WTC11 (cell line): ENCODE measurements at regions not wholly inside any gene's neighbourhood (a gene's known extent, or its start where the extent isn't known, plus 50 kb on each side); places are given as distances from the start of the nearest gene placed in this dataset.

Experiments used
- ATAC-seq: fragments of 200-7000 bp; cut with Tn5 transposase; 2 replicates; pipeline ENCODE4 v1.10.0; 2021; ENCODE audit warnings: mild to moderate bottlenecking, moderate library complexity
- CTCF ChIA-PET: fragments of 300-600 bp; sonication (Branson Sonifier 250); formaldehyde crosslinking; loops from one replicate; lab custom pipeline; 2021; ENCODE audit warnings: antibody characterized with exemption; lab: Charles Lee
- POLR2A ChIA-PET: fragments of 350-600 bp; sonication (Branson Sonifier 250); formaldehyde crosslinking; loops from one replicate; lab custom pipeline; 2021; ENCODE audit warnings: antibody characterized with exemption; lab: Charles Lee
- DNase-seq: peaks from one replicate; pipeline ENCODE4 v3.0.0; 2021; ENCODE audit warnings: low spot score
- H3K27ac Mint-ChIP-seq: 2 replicates; pipeline ENCODE4 v1.8.0; 2021; ENCODE audit warnings: mixed read lengths
- H3K27me3 Mint-ChIP-seq: 2 replicates; pipeline ENCODE4 v1.8.0; 2021; ENCODE audit warnings: low read depth, mild to moderate bottlenecking, moderate library complexity, mixed read lengths
- H3K36me3 Mint-ChIP-seq: 2 replicates; pipeline ENCODE4 v1.8.0; 2021; ENCODE audit warnings: mixed read lengths
- H3K4me1 Mint-ChIP-seq: 2 replicates; pipeline ENCODE4 v1.8.0; 2022; ENCODE audit warnings: mixed read lengths
- H3K4me3 Mint-ChIP-seq: 2 replicates; pipeline ENCODE4 v1.8.0; 2021; ENCODE audit warnings: mild to moderate bottlenecking, moderate library complexity, mixed read lengths
- H3K9me3 Mint-ChIP-seq: 2 replicates; pipeline ENCODE4 v1.8.0; 2021; ENCODE audit warnings: mixed read lengths
- AFF4 ChIP-seq: sonication (generic); formaldehyde crosslinking; IDR thresholded peaks from 2 replicates; pipeline ENCODE4 v1.8.1; 2023; ENCODE audit warnings: mild to moderate bottlenecking, missing genetic modification reagents, borderline replicate concordance
- MLX ChIP-seq: sonication (generic); formaldehyde crosslinking; IDR thresholded peaks from 2 replicates; pipeline ENCODE4 v1.8.1; 2023; ENCODE audit warnings: mild to moderate bottlenecking, missing genetic modification reagents, moderate library complexity
- NFATC4 ChIP-seq: fragments of 250-450 bp; sonication (Bioruptor Pico); IDR thresholded peaks from 2 replicates; pipeline ENCODE4 v1.9.0; 2021; ENCODE audit warnings: mild to moderate bottlenecking
- NR3C1 ChIP-seq: sonication (generic); formaldehyde crosslinking; conservative IDR thresholded peaks from 2 replicates; pipeline ENCODE4 v1.8.1; 2023; ENCODE audit warnings: low read depth, mild to moderate bottlenecking, missing genetic modification reagents
- SMAD4 ChIP-seq: sonication (generic); formaldehyde crosslinking; IDR thresholded peaks from 2 replicates; pipeline ENCODE4 v1.8.0; 2022; ENCODE audit warnings: mild to moderate bottlenecking, missing genetic modification reagents
- TP53 ChIP-seq: sonication (generic); formaldehyde crosslinking; IDR thresholded peaks from 2 replicates; pipeline ENCODE4 v1.8.1; 2023; ENCODE audit warnings: mild to moderate bottlenecking, missing genetic modification reagents
- ZNF232 ChIP-seq: sonication (generic); formaldehyde crosslinking; IDR thresholded peaks from 2 replicates; pipeline ENCODE4 v1.8.0; 2022; ENCODE audit warnings: mild to moderate bottlenecking, missing genetic modification reagents
- TF ChIP-seq, protein P1 (sequence below): fragments of 250-450 bp; sonication (Bioruptor Pico); IDR thresholded peaks from 2 replicates; pipeline ENCODE4 v1.9.0; 2021; ENCODE audit warnings: mild to moderate bottlenecking
- TF ChIP-seq, protein P2 (sequence below): sonication (generic); formaldehyde crosslinking; IDR thresholded peaks from 2 replicates; pipeline ENCODE4 v1.8.1; 2023; ENCODE audit warnings: mild to moderate bottlenecking, moderate library complexity, missing genetic modification reagents
- TF ChIP-seq, protein P3 (sequence below): fragments of 250-450 bp; sonication (Bioruptor Pico); IDR thresholded peaks from 2 replicates; pipeline ENCODE4 v1.8.0; 2021; ENCODE audit warnings: mild to moderate bottlenecking
- TF ChIP-seq, protein P4 (sequence below): sonication (generic); formaldehyde crosslinking; IDR thresholded peaks from 2 replicates; pipeline ENCODE4 v1.8.0; 2023; ENCODE audit warnings: missing genetic modification reagents, mild to moderate bottlenecking, borderline replicate concordance

DNA sequence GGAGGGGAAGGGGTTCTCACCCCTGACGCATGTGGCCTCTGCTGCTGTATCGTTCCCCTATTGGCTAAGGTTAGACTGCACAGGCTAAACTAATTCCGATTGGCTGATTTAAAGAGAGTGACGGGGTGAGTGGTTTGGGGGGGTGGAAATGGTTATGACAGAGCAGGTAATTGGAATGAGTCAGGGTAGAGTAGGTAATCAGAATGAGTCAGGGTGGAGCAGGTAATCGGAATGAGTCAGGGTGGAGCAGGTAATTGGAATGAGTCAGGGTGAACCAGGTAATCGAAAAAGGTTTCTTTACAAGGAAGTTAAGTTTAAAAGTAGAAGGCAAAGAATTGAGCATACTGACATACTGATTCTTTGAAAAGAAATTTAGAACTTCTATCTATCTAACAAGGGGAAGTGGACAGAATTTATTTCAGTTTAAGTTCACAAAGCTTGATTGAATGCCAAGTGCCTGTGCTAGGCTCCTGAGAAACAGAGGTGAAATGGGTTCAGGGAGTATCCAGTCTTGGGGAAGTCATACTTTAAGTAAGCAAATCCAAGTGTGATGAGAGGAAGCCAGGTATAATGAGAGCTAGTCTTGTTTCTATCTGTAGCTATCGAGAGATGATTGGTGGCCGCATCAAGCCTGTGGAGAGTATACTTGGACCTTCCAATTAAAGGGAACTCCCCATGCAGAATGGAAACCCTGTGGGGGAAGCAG is 58.0 kb downstream of the C11orf91 start (continued):
- TF ChIP-seq, protein P1, sequence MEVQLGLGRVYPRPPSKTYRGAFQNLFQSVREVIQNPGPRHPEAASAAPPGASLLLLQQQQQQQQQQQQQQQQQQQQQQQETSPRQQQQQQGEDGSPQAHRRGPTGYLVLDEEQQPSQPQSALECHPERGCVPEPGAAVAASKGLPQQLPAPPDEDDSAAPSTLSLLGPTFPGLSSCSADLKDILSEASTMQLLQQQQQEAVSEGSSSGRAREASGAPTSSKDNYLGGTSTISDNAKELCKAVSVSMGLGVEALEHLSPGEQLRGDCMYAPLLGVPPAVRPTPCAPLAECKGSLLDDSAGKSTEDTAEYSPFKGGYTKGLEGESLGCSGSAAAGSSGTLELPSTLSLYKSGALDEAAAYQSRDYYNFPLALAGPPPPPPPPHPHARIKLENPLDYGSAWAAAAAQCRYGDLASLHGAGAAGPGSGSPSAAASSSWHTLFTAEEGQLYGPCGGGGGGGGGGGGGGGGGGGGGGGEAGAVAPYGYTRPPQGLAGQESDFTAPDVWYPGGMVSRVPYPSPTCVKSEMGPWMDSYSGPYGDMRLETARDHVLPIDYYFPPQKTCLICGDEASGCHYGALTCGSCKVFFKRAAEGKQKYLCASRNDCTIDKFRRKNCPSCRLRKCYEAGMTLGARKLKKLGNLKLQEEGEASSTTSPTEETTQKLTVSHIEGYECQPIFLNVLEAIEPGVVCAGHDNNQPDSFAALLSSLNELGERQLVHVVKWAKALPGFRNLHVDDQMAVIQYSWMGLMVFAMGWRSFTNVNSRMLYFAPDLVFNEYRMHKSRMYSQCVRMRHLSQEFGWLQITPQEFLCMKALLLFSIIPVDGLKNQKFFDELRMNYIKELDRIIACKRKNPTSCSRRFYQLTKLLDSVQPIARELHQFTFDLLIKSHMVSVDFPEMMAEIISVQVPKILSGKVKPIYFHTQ (CRISPR knock-in tag) = no peak
- TF ChIP-seq, all 79 proteins: peak for 0

DNA sequence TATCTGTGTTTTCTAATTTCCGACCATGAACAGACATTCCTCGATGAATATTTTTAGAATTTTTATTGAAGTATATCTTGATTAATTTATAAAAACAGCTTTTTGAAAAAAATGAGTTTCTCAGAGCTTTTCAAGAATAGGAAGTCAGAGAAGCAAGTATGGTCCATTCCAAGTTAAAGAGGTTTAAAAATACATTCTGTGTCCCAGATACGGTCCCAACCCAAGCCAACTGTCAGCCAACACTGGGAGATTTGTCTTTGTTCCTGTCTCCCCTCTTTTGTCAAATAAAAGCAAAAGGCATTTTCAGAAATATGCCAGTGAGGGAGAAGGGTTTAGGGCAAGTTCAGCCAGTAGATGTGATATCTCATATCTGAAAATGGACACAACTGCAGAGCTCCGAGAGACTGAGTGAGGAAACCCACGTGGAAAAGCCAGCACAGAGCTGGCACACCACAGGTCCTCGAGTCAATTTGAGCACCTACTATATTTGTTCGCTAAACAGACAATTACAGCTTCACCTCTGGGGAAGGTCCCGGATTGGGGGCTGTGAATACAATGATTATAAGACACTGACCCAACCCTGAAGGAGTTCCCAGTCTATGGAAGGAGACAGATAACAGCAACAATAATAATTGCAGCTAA is 59.8 kb downstream of the C11orf91 start:
- Mint-ChIP-seq H3K4me3 (no peak overlapping the region), H3K27me3 (no peaks in the 10 kb centered on the region; the same call in 1 of the 2 replicates), H3K9me3 (peaks cover 19% of the 10 kb centered on the region), H3K27ac (no peak overlapping the region), H3K4me1 (peaks cover 5% of the 10 kb centered on the region), H3K36me3 (peaks cover 2% of the 10 kb centered on the region; the same call in 1 of the 2 replicates)
- ATAC-seq (no peak), DNase-seq (no peak)
- TF ChIP-seq, protein P2, sequence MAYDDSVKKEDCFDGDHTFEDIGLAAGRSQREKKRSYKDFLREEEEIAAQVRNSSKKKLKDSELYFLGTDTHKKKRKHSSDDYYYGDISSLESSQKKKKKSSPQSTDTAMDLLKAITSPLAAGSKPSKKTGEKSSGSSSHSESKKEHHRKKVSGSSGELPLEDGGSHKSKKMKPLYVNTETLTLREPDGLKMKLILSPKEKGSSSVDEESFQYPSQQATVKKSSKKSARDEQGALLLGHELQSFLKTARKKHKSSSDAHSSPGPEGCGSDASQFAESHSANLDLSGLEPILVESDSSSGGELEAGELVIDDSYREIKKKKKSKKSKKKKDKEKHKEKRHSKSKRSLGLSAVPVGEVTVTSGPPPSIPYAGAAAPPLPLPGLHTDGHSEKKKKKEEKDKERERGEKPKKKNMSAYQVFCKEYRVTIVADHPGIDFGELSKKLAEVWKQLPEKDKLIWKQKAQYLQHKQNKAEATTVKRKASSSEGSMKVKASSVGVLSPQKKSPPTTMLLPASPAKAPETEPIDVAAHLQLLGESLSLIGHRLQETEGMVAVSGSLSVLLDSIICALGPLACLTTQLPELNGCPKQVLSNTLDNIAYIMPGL (CRISPR knock-in tag) = no peak
- TF ChIP-seq NFATC4 (CRISPR knock-in tag) (no peak), NR3C1 (CRISPR knock-in tag) (no peak), ZNF232 (CRISPR knock-in tag) (no peak), AFF4 (CRISPR knock-in tag) (no peak), SMAD4 (CRISPR knock-in tag) (no peak), MLX (no peak), TP53 (no peak)
- TF ChIP-seq, protein P3, sequence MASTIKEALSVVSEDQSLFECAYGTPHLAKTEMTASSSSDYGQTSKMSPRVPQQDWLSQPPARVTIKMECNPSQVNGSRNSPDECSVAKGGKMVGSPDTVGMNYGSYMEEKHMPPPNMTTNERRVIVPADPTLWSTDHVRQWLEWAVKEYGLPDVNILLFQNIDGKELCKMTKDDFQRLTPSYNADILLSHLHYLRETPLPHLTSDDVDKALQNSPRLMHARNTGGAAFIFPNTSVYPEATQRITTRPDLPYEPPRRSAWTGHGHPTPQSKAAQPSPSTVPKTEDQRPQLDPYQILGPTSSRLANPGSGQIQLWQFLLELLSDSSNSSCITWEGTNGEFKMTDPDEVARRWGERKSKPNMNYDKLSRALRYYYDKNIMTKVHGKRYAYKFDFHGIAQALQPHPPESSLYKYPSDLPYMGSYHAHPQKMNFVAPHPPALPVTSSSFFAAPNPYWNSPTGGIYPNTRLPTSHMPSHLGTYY (CRISPR knock-in tag) = no peak
- TF ChIP-seq, protein P4, sequence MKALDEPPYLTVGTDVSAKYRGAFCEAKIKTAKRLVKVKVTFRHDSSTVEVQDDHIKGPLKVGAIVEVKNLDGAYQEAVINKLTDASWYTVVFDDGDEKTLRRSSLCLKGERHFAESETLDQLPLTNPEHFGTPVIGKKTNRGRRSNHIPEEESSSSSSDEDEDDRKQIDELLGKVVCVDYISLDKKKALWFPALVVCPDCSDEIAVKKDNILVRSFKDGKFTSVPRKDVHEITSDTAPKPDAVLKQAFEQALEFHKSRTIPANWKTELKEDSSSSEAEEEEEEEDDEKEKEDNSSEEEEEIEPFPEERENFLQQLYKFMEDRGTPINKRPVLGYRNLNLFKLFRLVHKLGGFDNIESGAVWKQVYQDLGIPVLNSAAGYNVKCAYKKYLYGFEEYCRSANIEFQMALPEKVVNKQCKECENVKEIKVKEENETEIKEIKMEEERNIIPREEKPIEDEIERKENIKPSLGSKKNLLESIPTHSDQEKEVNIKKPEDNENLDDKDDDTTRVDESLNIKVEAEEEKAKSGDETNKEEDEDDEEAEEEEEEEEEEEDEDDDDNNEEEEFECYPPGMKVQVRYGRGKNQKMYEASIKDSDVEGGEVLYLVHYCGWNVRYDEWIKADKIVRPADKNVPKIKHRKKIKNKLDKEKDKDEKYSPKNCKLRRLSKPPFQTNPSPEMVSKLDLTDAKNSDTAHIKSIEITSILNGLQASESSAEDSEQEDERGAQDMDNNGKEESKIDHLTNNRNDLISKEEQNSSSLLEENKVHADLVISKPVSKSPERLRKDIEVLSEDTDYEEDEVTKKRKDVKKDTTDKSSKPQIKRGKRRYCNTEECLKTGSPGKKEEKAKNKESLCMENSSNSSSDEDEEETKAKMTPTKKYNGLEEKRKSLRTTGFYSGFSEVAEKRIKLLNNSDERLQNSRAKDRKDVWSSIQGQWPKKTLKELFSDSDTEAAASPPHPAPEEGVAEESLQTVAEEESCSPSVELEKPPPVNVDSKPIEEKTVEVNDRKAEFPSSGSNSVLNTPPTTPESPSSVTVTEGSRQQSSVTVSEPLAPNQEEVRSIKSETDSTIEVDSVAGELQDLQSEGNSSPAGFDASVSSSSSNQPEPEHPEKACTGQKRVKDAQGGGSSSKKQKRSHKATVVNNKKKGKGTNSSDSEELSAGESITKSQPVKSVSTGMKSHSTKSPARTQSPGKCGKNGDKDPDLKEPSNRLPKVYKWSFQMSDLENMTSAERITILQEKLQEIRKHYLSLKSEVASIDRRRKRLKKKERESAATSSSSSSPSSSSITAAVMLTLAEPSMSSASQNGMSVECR (CRISPR knock-in tag) = no peak
- ChIA-PET CTCF (no interaction called here), POLR2A (no interaction called here)
